ENCODE measurements at regions not wholly inside any gene's neighbourhood (a gene's known extent, or its start where the extent isn't known, plus 50 kb on each side); places are given as distances from the start of the nearest gene placed in this dataset.

DNA sequence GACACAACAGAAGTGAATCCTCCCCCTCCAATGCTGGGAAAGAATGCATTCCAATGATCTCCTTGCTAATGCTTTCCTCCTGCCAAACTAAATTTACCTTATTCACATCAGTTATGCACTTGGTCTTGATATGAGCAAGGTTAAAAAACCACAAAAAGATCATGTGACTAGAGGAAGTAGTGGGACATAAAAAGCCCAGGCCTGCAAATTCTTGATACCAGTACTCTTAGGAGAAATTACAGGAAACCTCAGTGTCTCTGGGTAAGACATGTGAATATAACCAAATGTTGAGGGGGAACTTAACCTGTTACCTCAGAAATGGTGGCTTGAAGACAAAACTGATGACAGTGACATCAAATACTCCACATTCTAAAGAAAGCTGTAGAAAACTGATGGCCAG, 427.1 kb downstream of the RPS29 start:
- Histone ChIP-seq H3K4me1 (no peaks in the 10 kb centered on the region), H3K27me3 (no peaks in the 10 kb centered on the region), H3K4me3 (no peak overlapping the region), H3K36me3 (no peaks in the 10 kb centered on the region), H3K27ac (no peak overlapping the region), H3K9me3 (no peaks in the 10 kb centered on the region)
- no peak for ATAC-seq
- no peak for DNase-seq
- FAIRE-seq: no peak
- intact Hi-C loops (cut with DNase I): no loop called here
- TF ChIP-seq CTCF (IDR thresholded peaks at IDR 0.05): no peak

DNA sequence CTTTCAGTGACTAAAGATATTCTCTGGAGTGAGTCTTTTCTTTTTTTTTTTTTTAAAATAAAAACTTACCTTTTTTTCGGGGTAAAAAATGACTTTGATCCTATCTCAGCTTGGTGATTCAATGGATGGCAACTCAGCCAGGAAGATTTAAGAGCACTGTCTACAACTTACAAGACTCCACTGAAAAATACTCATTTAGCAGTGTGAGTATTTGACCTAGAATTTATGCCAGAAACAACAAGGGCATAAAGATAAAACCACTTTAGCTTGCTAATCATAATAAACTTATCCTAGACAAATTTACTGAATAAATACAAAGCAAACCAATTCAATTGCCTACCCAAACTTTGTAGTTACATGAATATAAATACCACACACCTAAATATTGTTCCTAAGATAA, 446.6 kb downstream of the RPS29 start:
- no peak for DNase-seq
- no peak for TF ChIP-seq CTCF (IDR thresholded peaks at IDR 0.05)
- Histone ChIP-seq H3K27me3 (peaks cover 0 to 4% (median 1%) of the 10 kb centered on the region in 4 donors), H3K4me1 (no peaks in the 10 kb centered on the region), H3K9me3 (no peaks in the 10 kb centered on the region), H3K27ac (no peak overlapping the region), H3K36me3 (no peaks in the 10 kb centered on the region), H3K4me3 (no peak overlapping the region)
- WGBS, 2 donors: 42 to 63% methylated on average over 1 of the region's 1 CpG
- no peak for FAIRE-seq
- intact Hi-C loops (cut with DNase I): no loop called here
- no peak for ATAC-seq

- FAIRE-seq: no peak
- no peaks in the 10 kb centered on the region for H3K27me3 ChIP-seq
- intact Hi-C loops (cut with DNase I): no loop called here
- H3K27ac ChIP-seq: no peak overlapping the region
- no peak for DNase-seq
- no peak overlapping the region for H3K4me3 ChIP-seq
- no peak for ATAC-seq
- TF ChIP-seq CTCF (IDR thresholded peaks at IDR 0.05): no peak
- H3K9me3 ChIP-seq: no peaks in the 10 kb centered on the region
- H3K36me3 ChIP-seq: no peaks in the 10 kb centered on the region
- WGBS, 2 donors: 16 to 21% methylated on average over 3 of the region's 3 CpGs
- H3K4me1 ChIP-seq: no peaks in the 10 kb centered on the region
Measured at GRCh38 chr14:49134940-49135339, 451.2 kb downstream of the RPS29 start.

DNA sequence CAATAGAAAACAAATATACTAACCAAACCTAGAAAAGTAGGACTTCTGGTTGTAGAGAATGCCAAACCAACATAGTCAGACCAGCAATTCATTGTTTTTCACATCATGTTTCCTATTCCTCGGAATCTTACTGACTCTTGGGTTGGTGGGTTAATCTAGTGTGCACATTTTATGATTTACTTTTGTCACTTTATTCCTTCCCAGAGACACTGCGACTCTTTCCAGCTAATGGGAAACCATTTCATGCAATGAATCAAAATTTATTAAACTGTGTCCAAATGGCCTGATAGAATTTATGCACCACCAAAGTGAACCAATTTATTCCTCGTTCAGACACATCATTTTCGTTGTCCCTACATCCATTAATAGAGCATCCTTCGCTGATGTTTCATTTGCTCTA, 464.9 kb downstream of the RPS29 start:
- TF ChIP-seq CTCF (IDR thresholded peaks at IDR 0.05): no peak
- no peak overlapping the region for H3K4me3 ChIP-seq
- no peaks in the 10 kb centered on the region for H3K4me1 ChIP-seq
- no peak for DNase-seq
- ATAC-seq: no peak
- H3K27ac ChIP-seq: no peak overlapping the region
- H3K36me3 ChIP-seq: no peaks in the 10 kb centered on the region
- 43 to 61% methylated on average over 5 of the region's 5 CpGs for WGBS, 2 donors
- peaks cover 0 to 3% (median 0%) of the 10 kb centered on the region in 4 donors for H3K27me3 ChIP-seq
- no peak for FAIRE-seq
- H3K9me3 ChIP-seq: no peaks in the 10 kb centered on the region
- intact Hi-C loops (cut with DNase I): no loop called here

GRCh38 chr14:49114161-49114893, 471.9 kb downstream of the RPS29 start:
- 34 to 41% methylated on average over 6 of the region's 6 CpGs for WGBS, 2 donors
- FAIRE-seq (no peak), DNase-seq (no peak), ATAC-seq (no peak)
- intact Hi-C loops (cut with DNase I): no loop called here
- H3K36me3 ChIP-seq: no peaks in the 10 kb centered on the region
- H3K27ac ChIP-seq: no peak overlapping the region
- no peak for TF ChIP-seq CTCF (IDR thresholded peaks at IDR 0.05)
- no peak overlapping the region for H3K4me3 ChIP-seq
- H3K4me1 ChIP-seq: no peaks in the 10 kb centered on the region
- H3K9me3 ChIP-seq: no peaks in the 10 kb centered on the region
- H3K27me3 ChIP-seq: peaks cover 0 to 3% (median 0%) of the 10 kb centered on the region in 4 donors

Data from pancreas (tissue), 10 donors.